Neural cell (in vitro differentiated cells): ENCODE measurements at regions not wholly inside any gene's neighbourhood (a gene's known extent, or its start where the extent isn't known, plus 50 kb on each side); places are given as distances from the start of the nearest gene placed in this dataset.

Experiments used
- CTCF ChIP-seq: fragments of 450-650 bp; IDR thresholded peaks from 2 replicates; pipeline ENCODE4 v1.5.1; 2014; ENCODE audit warnings: antibody characterized with exemption, mild to moderate bottlenecking, moderate library complexity; ENCODE audit not compliant: poor library complexity, severe bottlenecking
- EP300 ChIP-seq: fragments of 450-650 bp; conservative IDR thresholded peaks from 2 replicates; pipeline ENCODE4 v1.6.1; 2014; ENCODE audit warnings: antibody characterized with exemption, mild to moderate bottlenecking, moderate library complexity; ENCODE audit not compliant: poor library complexity, severe bottlenecking
- EZH2 ChIP-seq: fragments of 200-600, 300-800 bp; shearing (Covaris generic), sonication (generic); IDR thresholded peaks from 2 replicates; pipeline ENCODE4 v1.6.1; 2014; ENCODE audit warnings: antibody characterized with exemption, low read length, borderline replicate concordance, mild to moderate bottlenecking; ENCODE audit not compliant: insufficient read depth, poor library complexity, severe bottlenecking
- POLR2AphosphoS5 ChIP-seq: IDR thresholded peaks from 2 replicates; pipeline ENCODE4 v1.6.1; 2012
- RAD21 ChIP-seq: fragments of 450-650 bp; conservative IDR thresholded peaks from 2 replicates; pipeline ENCODE4 v1.6.1; 2014; ENCODE audit warnings: antibody characterized with exemption, mild to moderate bottlenecking, moderate library complexity
- SMC3 ChIP-seq: fragments of 450-650 bp; conservative IDR thresholded peaks from 2 replicates; pipeline ENCODE4 v1.6.1; 2014; ENCODE audit warnings: antibody characterized with exemption, mild to moderate bottlenecking, moderate library complexity; ENCODE audit not compliant: poor library complexity

DNA sequence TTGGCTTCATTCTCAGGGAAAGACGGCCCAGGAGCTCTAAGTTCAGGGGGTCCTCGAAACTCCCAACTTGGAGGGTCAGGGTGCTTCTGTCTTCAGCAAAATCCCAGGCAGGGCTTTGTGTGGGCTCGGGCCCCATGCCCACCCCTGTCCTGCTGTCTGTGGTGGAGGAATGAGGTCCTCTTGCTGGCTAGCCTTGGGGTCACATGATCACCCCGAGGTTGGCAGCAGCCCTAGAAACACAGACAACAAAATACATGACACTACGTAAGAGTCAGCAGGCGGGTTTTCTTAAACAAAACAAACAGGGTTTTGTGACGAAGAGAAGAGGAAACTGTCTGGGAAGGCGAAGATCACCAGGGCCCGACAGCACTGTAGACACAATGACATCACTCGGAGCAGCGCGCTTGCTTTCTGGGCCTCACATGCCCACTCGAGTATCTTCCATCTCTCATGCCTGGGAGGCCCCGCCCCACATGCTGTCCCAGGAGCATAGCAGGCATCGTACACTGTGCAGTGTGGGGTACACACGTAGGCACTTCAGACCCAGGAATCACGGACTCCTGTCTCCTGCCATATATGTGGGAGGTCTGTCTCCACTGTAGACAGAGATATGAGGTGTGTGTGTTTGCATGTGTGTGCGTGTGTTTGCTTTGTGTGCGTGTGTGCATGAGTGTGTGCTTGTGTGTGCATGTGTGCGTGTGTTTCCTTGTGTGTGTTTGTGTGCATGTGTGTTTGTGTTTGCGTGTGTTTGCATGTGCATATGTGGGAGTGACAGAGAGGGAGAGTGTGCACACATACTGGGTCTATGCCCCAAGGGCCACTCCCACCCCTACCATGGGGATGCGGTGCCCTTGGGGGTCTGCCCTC, 94.7 kb downstream of the SIK1 start:
- no peak for TF ChIP-seq EP300
- no peak for TF ChIP-seq RAD21
- no peak for TF ChIP-seq CTCF
- no peak for TF ChIP-seq POLR2AphosphoS5
- TF ChIP-seq SMC3, result no peak
- TF ChIP-seq EZH2, result no peak
